HFF-Myc (cell line): ENCODE measurements at regions not wholly inside any gene's neighbourhood (a gene's known extent, or its start where the extent isn't known, plus 50 kb on each side); places are given as distances from the start of the nearest gene placed in this dataset.

ENCODE experiments used
- DNase-seq: peaks from one replicate; pipeline ENCODE4 v3.0.0-alpha.2; 2011; ENCODE audit warnings: low read depth; ENCODE audit errors: extremely low read depth
- H3K4me3 ChIP-seq: replicated peaks from 2 replicates; pipeline ENCODE4 v1.5.1; 2011; ENCODE audit warnings: low read depth, mild to moderate bottlenecking, control low read depth, low read length
- CTCF ChIP-seq: IDR thresholded peaks from 2 replicates; pipeline ENCODE4 v1.5.1; 2012; ENCODE audit warnings: mild to moderate bottlenecking, low read depth, low read length, control low read depth; ENCODE audit errors: missing control alignments

DNA sequence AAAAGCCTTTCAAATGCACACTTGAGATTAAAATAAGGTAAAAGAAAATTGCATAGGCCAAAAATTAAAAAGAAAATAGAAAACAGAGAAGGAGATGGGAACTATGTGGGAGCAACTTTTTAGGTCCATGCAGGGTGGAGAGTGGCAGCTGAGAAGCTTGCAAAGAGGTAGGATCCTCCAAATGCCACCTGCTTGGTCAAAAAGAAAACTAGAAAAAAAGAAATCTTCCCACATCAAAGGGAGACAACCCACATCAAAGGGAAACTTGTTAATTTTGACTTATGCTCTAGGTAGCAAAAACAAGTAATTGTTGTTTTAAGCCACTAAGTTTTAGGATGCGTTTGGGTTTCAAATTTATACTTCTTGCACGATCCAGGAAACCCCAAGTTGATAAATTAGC, 342.9 kb downstream of the IL20RB start:
- TF ChIP-seq CTCF, result no peak
- no peak for DNase-seq
- H3K4me3 ChIP-seq, result no peak overlapping the region

DNA sequence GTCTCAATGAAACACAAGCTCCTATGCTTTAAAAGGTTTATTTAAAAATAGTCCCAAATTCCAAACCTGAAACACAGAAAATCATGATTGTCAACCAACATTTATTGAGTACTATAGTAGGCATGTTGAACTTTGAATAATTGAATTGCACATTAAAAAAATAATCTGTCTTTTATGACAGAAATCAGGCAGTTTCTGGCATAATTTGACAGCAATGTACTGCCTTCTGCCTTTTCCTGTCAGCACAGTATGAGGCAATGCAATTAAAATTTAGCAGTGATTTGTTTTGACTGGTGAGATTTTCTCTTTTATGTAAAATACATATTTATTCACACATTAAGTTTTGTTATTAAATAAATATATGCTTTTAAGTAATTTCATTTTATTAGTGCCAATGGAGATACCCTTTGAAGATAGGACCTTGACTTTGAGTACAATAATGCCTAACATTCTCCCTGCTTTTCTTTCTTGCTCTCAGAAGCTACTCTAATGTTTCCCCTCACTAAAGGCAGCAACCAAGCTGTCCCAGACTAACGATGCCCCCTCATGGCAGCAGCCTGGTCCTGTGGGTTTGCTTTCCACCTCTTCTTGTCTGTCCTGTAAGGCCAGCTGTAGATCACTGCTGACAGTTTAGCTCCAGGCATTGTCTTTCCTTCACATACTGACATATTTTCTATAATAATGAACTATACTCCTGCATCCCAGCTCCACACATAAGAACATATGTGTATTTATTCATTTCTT, 346.7 kb downstream of the IL20RB start:
- no peak for TF ChIP-seq CTCF
- no peak overlapping the region for H3K4me3 ChIP-seq
- no peak for DNase-seq

GRCh38 chr3:137324114-137324513, 366.3 kb downstream of the IL20RB start:
- H3K4me3 ChIP-seq, result no peak overlapping the region
- TF ChIP-seq CTCF, result no peak
- DNase-seq, result no peak

- TF ChIP-seq CTCF, result no peak
- DNase-seq, result no peak
- H3K4me3 ChIP-seq, result no peak overlapping the region
Measured at GRCh38 chr3:137325170-137325569, 367.4 kb downstream of the IL20RB start.

DNA sequence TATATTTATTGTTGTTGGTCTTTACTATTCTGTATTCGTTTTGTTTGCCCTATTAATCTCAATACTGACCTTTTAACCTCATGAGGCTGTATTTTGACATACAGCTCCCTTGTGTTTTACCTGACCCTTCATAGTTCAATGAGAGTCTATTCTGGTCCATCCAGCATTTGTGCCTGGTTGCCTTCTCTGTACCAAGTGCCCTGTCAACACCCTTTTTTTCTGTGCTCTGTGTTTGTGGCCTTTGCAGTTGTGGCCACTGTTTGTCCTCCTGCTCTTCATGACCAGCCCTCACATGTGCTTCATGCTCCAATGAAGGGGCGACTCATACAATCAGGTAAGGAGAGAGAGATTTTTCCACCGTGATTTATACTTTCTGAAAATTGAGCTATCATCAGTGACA, 368.2 kb downstream of the IL20RB start:
- DNase-seq, result no peak
- TF ChIP-seq CTCF, result no peak
- H3K4me3 ChIP-seq, result no peak overlapping the region

- H3K4me3 ChIP-seq, result no peak overlapping the region
- no peak for DNase-seq
- no peak for TF ChIP-seq CTCF
Measured at GRCh38 chr3:137329594-137329993, 371.8 kb downstream of the IL20RB start.

DNA sequence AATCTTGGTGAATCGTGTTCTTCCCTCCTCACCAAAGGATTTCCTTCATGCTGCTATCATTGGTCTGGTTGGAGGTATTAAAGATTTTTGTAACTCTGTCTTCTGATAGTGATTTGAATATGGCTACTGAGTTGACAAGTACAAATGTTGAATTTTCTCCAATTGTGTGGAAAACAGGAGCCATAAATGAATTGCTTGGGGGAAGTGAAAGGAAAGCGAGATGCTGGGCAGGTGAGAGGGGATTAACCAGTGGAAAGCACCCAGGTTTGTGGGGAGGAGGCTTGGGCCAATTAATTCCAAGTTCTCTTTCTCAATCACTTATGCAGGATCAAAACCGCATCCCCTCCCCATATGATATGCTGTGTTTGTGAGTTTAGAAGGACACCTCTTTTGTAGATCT, 372.5 kb downstream of the IL20RB start:
- TF ChIP-seq CTCF, result no peak
- DNase-seq, result no peak
- H3K4me3 ChIP-seq, result no peak overlapping the region
